DOHH2 (cell line): ENCODE measurements at regions not wholly inside any gene's neighbourhood (a gene's known extent, or its start where the extent isn't known, plus 50 kb on each side); places are given as distances from the start of the nearest gene placed in this dataset.

Experiments
- H3F3A ChIP-seq: fragments of 200-600 bp; sonication (generic), shearing (Covaris generic); 2 replicates; pipeline ENCODE4 v1.6.0; 2016; ENCODE audit warnings: antibody characterized with exemption, mild to moderate bottlenecking; ENCODE audit not compliant: control insufficient read depth, insufficient read depth
- H3K27ac ChIP-seq: fragments of 200-600 bp; sonication (generic); 2 replicates; pipeline ENCODE4 v1.5.1; 2014; ENCODE audit warnings: low read depth, mild to moderate bottlenecking, low read length, moderate library complexity
- H3K27me3 ChIP-seq: fragments of 200-600 bp; sonication (generic); 2 replicates; pipeline ENCODE4 v1.6.1; 2014; ENCODE audit warnings: mild to moderate bottlenecking, low read length, mixed read lengths; ENCODE audit not compliant: control insufficient read depth
- H3K36me3 ChIP-seq: fragments of 200-600 bp; sonication (generic); 2 replicates; pipeline ENCODE4 v1.6.1; 2014; ENCODE audit warnings: mild to moderate bottlenecking, low read length, moderate library complexity, mixed read lengths; ENCODE audit not compliant: control insufficient read depth
- H3K4me1 ChIP-seq: fragments of 200-600 bp; sonication (generic); 2 replicates; pipeline ENCODE4 v1.6.1; 2014; ENCODE audit warnings: mild to moderate bottlenecking, low read length, mixed read lengths; ENCODE audit not compliant: control insufficient read depth
- H3K4me2 ChIP-seq: fragments of 200-600 bp; sonication (generic); 2 replicates; pipeline ENCODE4 v1.6.0; 2014; ENCODE audit warnings: mild to moderate bottlenecking, low read length, moderate library complexity
- H3K4me3 ChIP-seq: fragments of 200-600 bp; sonication (generic); 2 replicates; pipeline ENCODE4 v1.5.1; 2014; ENCODE audit warnings: mild to moderate bottlenecking, low read length, mixed read lengths
- H3K79me2 ChIP-seq: fragments of 200-600 bp; sonication (generic); 2 replicates; pipeline ENCODE4 v1.6.1; 2014; ENCODE audit warnings: mild to moderate bottlenecking, low read length, mixed read lengths; ENCODE audit not compliant: control insufficient read depth
- H3K9me2 ChIP-seq: fragments of 200-600 bp; sonication (generic); replicated peaks from 2 replicates; pipeline ENCODE4 v1.6.1; 2014; ENCODE audit warnings: mild to moderate bottlenecking, low read length, mixed read lengths; ENCODE audit not compliant: control insufficient read depth
- H3K9me3 ChIP-seq: fragments of 200-600 bp; sonication (generic); 2 replicates; pipeline ENCODE4 v1.6.1; 2014; ENCODE audit warnings: antibody characterized with exemption, low read length, mixed read lengths; ENCODE audit not compliant: control insufficient read depth, insufficient read depth
- H4K20me1 ChIP-seq: fragments of 200-600 bp; sonication (generic); 2 replicates; pipeline ENCODE4 v1.6.0; 2014; ENCODE audit warnings: low read depth, mild to moderate bottlenecking, antibody characterized with exemption, low read length, moderate library complexity; ENCODE audit not compliant: control insufficient read depth, insufficient read depth
- EZH2phosphoT487 ChIP-seq: fragments of 200-600 bp; sonication (generic); IDR thresholded peaks from 2 replicates; pipeline ENCODE4 v1.6.1; 2017; ENCODE audit warnings: borderline replicate concordance, mild to moderate bottlenecking, antibody characterized with exemption, low read length, moderate library complexity, mixed read lengths
- TF ChIP-seq, protein P1 (sequence below): fragments of 200-600 bp; sonication (generic); IDR thresholded peaks from one replicate; pipeline ENCODE4 v1.5.1; 2014; ENCODE audit warnings: antibody characterized with exemption, mild to moderate bottlenecking, low read depth, low read length; ENCODE audit not compliant: poor library complexity, severe bottlenecking

DNA sequence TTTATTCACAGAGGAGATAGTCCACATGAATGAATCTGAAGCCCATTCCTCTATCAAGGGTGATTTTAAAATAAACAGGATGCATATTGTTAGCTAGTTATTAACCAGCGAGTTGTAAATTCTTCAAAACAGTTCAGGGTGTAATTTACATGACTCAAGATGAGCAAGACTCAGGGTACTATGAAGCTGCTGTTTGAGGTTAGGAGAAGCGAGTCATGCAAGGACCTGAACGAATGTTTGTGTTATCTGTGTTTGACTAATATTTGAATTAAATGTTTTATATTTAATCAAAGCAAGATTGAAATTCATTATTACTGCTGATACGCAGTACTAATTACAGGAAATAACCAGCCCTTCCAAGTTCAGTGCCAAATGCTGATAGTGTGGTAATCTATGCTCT is 191.1 kb downstream of the SAMD5 start:
- Histone ChIP-seq H4K20me1 (no peaks in the 10 kb centered on the region), H3K9me2 (no peaks in the 10 kb centered on the region), H3K4me1 (no peaks in the 10 kb centered on the region), H3K27me3 (no peaks in the 10 kb centered on the region), H3K36me3 (no peaks in the 10 kb centered on the region), H3K79me2 (no peaks in the 10 kb centered on the region), H3F3A (no peaks in the 10 kb centered on the region), H3K4me2 (no peak overlapping the region), H3K4me3 (no peak overlapping the region), H3K27ac (no peak overlapping the region), H3K9me3 (no peaks in the 10 kb centered on the region)
- TF ChIP-seq, protein P1, sequence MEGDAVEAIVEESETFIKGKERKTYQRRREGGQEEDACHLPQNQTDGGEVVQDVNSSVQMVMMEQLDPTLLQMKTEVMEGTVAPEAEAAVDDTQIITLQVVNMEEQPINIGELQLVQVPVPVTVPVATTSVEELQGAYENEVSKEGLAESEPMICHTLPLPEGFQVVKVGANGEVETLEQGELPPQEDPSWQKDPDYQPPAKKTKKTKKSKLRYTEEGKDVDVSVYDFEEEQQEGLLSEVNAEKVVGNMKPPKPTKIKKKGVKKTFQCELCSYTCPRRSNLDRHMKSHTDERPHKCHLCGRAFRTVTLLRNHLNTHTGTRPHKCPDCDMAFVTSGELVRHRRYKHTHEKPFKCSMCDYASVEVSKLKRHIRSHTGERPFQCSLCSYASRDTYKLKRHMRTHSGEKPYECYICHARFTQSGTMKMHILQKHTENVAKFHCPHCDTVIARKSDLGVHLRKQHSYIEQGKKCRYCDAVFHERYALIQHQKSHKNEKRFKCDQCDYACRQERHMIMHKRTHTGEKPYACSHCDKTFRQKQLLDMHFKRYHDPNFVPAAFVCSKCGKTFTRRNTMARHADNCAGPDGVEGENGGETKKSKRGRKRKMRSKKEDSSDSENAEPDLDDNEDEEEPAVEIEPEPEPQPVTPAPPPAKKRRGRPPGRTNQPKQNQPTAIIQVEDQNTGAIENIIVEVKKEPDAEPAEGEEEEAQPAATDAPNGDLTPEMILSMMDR: no peak
- no peak for TF ChIP-seq EZH2phosphoT487

DNA sequence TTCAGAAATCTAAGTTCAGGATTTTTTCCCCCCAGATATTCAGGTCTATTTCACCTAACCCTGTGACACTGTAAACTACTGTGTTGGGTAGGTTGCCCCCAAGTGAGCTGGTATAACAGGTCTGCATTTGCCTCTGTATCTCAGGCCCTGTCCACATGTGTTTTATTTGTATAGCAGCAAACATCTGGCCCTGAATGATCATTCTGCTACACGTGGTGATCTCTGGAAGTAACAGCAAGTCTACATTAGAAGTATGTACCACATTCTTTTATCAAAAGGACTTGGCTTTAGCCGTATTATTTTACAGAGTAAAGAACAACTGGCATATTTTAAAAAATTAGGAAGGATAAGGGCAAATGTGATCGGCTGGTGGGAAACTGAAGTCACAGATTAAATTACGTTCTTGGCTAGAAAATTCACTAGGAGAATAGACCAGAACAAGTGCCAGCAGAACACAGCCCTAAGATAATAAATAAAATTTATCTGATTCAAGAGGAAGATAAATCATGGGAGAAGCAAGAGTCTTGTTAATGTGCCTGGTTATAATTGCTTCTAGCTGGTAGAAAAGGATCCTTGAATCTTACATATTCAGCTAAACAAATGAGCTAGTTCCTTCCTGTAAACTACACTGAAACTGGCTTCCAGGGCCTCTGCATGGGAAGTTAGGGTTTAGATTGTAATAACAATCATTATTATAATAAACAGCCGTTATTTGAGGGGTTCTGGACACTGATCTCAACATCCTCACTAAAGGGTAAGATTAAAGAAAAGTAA is 192.1 kb downstream of the SAMD5 start:
- no peaks in the 10 kb centered on the region for H3K9me3 ChIP-seq
- no peak overlapping the region for H3K27ac ChIP-seq
- no peaks in the 10 kb centered on the region for H3K36me3 ChIP-seq
- no peaks in the 10 kb centered on the region for H3K9me2 ChIP-seq
- H4K20me1 ChIP-seq: no peaks in the 10 kb centered on the region
- no peak overlapping the region for H3K4me3 ChIP-seq
- H3K4me1 ChIP-seq: no peaks in the 10 kb centered on the region
- H3K79me2 ChIP-seq: no peaks in the 10 kb centered on the region
- TF ChIP-seq, protein P1: no peak
- no peak for TF ChIP-seq EZH2phosphoT487
- H3F3A ChIP-seq: no peaks in the 10 kb centered on the region
- no peaks in the 10 kb centered on the region for H3K27me3 ChIP-seq
- H3K4me2 ChIP-seq: no peak overlapping the region

DNA sequence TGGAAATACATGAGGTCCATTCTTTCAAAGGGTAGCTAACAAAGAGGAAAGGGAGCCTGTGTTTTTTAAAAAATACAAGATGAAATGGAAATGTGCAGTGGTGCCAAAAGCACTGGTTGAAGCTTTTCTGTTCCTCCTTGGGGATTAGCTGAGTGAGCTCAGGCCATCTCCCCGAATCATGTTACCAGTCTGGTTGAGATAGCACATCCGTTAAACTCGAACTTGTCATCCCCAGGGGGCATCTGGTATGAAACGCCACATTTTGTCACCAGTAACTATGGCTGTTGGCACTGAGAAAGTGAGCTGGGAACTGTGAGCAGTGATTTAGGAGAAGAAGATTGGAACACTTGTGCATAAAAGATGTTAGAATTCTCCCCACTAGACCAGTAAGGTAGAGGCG is 196.2 kb downstream of the SAMD5 start:
- TF ChIP-seq, protein P1: no peak
- TF ChIP-seq EZH2phosphoT487: no peak
- H3K4me2 ChIP-seq: no peak overlapping the region
- no peaks in the 10 kb centered on the region for H3K79me2 ChIP-seq
- H3K4me3 ChIP-seq: no peak overlapping the region
- H3K9me2 ChIP-seq: no peaks in the 10 kb centered on the region
- H3K27ac ChIP-seq: no peak overlapping the region
- H3K4me1 ChIP-seq: no peaks in the 10 kb centered on the region
- H3F3A ChIP-seq: no peaks in the 10 kb centered on the region
- H3K27me3 ChIP-seq: no peaks in the 10 kb centered on the region
- no peaks in the 10 kb centered on the region for H4K20me1 ChIP-seq
- H3K9me3 ChIP-seq: no peaks in the 10 kb centered on the region
- H3K36me3 ChIP-seq: no peaks in the 10 kb centered on the region
